Stimulated activated CD8-positive, alpha-beta memory T cell treated with anti-CD3 and anti-CD28 coated beads, Interleukin-7, amount 100 ng/mL, for 24 hours (primary cell): ENCODE measurements at regions not wholly inside any gene's neighbourhood (a gene's known extent, or its start where the extent isn't known, plus 50 kb on each side); places are given as distances from the start of the nearest gene placed in this dataset.

Source experiments
- DNase-seq: peaks from one replicate; pipeline ENCODE4 v3.0.0-alpha.2; 2020; ENCODE audit warnings: low read depth

- DNase-seq: no peak
These were observed 99.4 kb downstream of the YTHDF1 start for GRCh38 chr20:63116412-63117106.

- DNase-seq: no peak
These were observed 100.1 kb downstream of the YTHDF1 start for GRCh38 chr20:63115651-63116411.

- no peak for DNase-seq
These were observed 101.1 kb downstream of the YTHDF1 start for GRCh38 chr20:63114693-63115311.

DNA sequence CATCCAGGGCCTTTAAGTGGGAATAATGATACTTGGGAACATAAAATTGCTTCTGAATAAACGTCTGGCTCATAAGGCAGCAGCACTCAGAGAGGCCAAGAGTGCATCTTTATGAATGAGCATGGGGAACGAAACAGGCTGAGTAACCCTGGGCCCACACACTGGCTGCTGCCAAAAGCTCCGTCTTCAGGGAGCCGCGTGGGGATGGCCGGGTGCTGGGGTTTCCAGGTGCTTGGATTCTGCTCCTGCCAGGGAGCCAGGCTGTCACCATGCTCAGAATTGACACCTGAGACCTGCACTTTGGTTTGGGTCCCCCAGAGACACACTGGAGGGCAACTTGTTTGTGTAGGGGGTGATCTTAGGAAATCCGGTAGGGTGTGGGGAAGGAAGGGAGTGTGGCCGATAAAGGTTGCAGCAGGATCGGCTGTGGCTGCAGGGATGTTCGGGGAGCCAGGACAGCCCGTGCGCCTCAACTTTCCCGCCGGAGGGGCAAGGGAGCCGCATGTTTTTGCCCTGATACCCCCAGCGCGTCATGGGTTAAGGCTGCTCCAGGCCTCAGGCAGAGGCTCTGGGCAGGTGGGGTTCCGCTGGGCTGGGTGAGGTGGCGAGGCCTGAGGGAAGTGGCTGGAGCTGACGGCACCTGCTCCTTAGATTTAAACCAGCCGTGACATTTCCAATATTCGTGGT lies 101.8 kb downstream of the YTHDF1 start:
- no peak for DNase-seq

DNA sequence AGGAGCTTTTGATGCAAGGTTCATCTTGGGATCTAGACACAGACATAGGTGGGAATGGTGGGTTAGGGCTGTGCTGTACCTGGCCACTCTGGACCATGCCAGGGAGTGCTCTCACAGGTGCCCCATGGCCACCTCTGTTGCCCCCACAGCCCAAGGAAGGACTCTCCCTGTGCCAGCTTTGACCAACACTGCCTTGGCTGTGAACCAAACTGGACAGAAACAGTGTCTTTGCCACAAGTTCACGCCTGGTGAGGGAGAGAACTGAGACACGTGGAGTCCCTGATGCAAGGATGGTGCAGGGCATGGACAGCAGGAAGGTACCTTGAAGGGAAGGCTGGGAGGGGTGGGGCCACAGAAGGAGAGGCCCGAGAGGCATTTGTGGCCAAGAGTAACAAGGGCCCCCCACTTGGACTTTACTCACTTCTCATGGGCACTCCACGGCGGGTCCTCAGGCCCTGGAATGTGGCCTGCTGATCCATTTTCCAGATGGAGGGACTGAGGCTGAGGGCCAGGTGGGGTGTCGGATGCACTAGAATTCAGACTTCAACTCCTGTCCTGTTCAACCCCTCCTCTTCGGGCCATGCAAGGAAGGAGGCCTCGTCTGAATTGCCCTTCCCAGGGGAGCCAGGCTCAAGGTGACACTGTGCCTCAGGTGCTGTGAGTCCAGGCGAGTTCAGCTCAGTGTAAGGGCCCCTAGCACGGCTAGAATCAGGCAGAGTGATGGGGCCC lies 103.3 kb downstream of the YTHDF1 start:
- DNase-seq: no peak

DNA sequence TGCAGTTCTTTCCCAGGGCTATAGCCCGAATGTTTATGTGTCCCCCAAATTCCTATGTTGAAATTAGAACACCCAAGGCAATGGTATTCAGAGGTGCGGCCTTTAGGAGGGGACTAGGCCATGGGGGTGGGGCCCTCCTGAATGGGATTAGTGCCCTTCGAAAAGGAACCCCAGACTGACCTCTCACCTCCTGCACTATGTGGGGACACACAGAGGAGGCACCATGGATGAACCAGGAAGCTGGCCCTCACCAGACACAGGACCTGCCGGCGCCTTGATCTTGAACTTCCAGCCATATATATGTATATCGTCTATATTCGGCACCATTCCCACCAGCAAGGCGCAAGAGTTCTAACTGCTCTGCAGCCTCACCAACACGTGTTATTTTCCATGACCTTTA lies 101.5 kb upstream of the BHLHE23 start:
- no peak for DNase-seq

DNA sequence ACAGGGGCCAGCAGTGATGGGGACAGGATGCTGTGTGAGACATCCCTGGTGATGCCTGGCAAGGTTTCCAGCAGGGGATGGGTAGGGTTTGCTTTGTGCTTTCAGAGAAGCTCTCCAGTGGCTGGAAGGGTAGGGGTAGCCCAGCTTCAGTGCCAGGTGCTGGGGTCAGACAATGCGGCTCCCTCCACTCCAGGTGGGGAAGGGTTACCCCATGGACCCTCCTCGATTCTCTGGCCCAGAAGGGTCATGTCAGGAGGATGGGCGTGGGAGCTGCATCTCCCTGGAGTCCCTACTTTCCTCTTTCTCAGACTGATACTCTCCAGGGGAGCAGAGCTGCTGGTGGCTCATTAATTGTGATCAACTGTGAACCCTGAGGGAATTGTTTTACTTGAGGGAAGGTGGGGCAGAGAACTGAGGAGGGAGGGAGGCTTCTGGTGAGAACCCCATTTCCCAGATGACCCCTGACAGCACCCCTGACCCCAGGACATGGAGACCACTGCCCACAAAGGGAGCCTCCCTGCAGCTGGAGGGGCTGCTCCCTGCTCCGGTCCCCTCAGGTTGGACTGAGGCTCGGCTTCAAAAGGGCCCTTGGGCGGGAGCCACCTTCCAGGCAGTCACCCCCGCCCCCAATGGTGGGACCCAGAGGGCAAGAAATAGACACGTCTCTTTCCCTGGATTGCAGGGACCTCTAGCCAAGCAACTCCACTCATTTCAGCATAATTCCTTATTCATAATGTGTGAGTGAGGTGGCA lies 100.9 kb upstream of the BHLHE23 start:
- DNase-seq: no peak

GRCh38 chr20:63106765-63107448 lies 100.1 kb upstream of the BHLHE23 start:
- no peak for DNase-seq

DNA sequence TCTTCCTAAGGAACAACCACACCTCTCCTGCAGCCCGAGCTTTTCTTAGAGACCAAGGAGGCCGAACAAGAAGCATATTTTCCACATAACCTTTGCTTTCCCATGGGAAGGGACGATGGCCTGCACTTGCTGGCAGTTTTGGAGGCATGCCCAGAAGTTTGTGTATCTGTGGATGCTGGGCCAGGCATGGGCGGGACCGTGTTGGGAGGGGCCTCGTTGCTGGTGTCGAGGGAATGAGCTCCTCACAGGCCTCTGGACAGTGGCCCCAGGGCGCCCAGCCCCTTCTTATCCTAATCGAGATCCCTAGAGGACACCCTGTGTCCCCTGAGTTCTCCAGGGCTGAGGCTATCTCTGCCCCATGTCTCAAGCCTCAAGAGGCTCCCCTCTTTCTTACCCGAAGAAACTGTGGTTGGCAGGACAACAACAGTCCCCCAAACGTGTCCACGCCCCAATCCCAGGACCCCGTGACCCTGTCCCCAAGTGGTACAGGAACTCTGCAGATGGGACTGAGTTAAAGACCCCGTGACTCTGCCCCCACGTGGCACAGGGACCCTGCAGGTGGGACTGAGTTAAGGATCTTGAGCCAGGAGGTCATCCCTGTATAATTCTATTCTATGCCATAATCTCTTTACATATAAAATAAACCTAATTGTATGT lies 99.5 kb upstream of the BHLHE23 start:
- DNase-seq: no peak

DNA sequence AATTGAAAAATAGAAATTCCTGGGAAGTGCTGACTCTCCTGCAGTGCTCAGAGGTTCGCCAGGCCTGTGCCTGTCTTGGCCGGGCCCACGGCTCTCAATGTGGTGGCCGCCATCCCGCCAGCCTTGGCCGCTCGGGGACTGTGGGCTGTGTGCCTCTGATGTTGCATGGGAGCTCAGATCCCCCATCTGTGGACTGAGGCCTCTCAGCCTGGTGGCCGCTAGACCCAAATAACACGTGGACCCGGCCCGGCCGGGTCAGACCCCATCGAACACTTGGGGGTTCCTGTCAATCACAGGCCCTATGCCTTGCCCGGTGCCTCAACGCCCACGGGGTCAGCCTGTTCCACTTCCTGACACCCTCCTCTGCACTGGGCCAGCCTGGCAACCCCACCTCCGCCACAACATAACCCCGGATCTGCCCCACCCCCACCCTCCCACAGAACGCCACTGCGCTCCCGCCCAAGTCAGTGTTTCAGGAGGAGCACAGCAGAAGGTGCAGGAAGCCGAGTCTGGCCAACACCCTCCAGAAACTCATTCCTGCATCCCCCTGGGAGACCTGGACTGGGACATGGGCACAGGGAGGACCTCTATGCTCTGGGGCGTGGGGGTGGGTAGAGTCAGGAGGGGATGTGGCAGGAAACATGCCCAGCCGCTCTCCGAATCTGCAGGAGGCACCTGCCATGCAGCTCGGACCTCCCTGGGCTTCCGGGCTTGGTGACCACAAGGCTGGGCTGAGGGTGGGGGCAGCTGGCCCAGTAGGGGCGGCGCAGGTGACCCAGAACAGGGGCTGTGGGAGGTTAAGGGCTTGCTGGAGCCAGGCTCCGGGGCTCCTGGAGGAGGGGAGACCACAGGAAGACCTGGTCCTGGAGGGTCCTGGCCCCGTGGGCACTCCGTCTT lies 98.7 kb upstream of the BHLHE23 start:
- no peak for DNase-seq

- DNase-seq: no peak
These were observed 97.8 kb upstream of the BHLHE23 start for GRCh38 chr20:63104312-63105181.

DNA sequence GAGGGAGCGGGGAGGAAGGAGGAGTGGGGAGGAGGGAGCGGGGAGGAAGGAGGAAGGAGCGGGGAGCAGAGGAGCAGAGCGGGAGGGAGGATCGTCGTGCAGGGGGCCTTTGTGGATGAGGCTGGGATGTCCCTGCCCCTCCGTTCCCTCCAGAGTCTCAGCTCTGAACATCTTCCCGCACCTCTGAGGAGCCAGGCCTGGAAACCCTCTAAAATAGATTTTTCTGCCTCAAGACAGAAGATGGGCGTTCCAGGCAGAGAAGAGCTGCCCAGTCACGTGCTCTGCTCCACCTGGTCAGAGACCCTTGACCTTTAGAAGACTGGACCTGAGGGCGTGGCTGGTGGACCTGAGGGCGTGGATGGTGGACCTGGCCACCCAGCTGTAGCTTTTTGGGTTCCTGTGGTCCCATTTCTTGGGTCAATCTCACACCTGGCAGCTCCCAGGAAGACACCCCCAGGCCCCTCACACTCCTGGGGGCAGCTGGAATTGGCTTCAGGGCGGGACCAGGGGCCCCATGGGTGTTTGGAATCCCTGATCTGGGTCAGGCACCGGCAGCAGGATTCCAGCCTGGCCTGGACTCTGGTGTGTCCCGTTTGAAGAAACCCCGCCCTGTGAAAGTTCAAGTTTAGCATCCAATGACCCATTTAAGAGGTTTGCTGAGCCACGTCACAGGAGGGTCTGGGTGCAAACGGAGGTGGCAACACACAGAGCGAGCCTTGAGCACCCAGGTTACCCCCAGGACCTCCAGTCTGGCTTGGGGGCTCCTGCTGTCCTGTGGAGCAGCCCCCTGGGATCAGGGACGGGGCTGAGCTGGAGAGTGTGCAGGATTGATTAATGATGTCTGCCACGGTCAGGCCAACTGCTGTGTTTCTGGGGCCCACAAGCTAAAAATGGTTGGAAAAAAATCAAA lies 96.9 kb upstream of the BHLHE23 start:
- DNase-seq: no peak

GRCh38 chr20:63102721-63103375 lies 96.1 kb upstream of the BHLHE23 start:
- DNase-seq: no peak

GRCh38 chr20:63101781-63102720 lies 95.3 kb upstream of the BHLHE23 start:
- no peak for DNase-seq
